Sciatic nerve (tissue), 2 donors: ENCODE measurements at regions not wholly inside any gene's neighbourhood (a gene's known extent, or its start where the extent isn't known, plus 50 kb on each side); places are given as distances from the start of the nearest gene placed in this dataset.

Experiments used
- ATAC-seq: fragments of 200-7000 bp; cut with Tn5 transposase; one replicate; pipeline ENCODE4 v1.9.1; 2020; ENCODE audit warnings: mild to moderate bottlenecking, moderate library complexity
- DNase-seq: peaks from one replicate; pipeline ENCODE4 v3.0.0-alpha.2; 2020; ENCODE audit warnings: low spot score
- intact Hi-C: fragments of 100-400 bp; cut with DNase I; formaldehyde crosslinking; loops from one replicate; pipeline ENCODE4 v1.14.2; 2022
- donor health status: DM: no; HTN: no; CAD: no.
- donor health status: DM: no; HTN: no; CAD: no.

DNA sequence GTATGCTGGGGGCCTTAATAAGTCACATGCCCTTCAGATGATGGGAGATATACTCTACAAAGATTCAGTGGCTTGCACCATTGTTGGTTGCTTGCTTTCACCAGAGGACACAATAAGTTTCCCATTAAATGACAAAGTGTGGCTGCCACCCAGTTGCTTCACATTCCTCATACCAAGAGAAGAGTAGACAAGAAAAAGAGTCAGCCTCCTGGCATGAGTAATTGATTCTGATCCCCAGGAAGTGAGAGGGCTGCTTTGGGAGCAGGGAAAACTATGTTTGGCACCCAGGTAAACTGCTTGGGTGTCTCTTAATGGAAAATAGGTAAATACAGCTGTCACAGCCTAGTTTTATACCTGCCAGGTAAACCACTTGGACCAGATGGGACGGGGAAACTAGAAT lies 66.7 kb upstream of the IL6 start:
- ATAC-seq, result no peak
- intact Hi-C loops, result no loop called here
- no peak for DNase-seq

DNA sequence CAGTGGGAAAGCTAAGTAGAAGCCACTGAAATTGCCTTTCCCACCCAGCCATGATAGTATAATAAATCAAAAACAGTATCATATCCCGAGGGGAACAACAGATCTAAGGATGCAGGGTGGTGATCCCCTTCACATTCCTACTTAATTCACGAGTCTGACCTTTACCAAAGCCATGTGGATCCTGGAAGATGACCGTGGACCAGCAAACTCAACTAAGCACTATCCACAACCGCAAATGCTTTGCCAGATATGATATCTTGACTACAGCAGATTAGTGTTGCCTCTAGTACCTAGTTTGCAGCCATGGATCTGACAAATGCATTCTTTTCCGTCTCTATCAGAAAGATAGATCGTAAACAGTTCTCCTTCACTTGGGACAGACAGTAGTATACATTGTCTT lies 67.3 kb upstream of the IL6 start:
- ATAC-seq (no peak), DNase-seq (no peak)
- intact Hi-C loops, result no loop called here

DNA sequence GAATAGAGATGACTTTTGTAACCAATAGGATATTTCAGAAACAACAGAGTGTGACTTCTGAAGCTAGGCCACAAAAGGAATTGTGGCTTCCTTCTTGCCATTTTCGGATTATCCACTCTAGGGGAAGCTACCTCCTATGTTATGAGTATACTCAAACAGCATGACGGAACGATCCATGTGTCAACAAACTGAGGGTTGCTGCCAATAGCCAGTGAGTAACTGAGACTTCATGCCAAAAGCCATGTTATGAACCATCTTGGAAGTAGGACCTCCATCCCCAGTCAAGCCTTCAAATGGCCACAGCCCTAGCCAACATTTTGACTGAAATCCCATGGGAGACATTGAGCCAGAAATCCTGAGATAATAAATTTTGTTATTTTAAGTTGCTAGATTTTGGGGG lies 69.0 kb upstream of the IL6 start:
- DNase-seq (no peak), ATAC-seq (no peak)
- intact Hi-C loops, result no loop called here

- DNase-seq (no peak), ATAC-seq (no peak)
- intact Hi-C loops, result no loop called here
Measured at GRCh38 chr7:22657479-22657878, 69.5 kb upstream of the IL6 start.

DNA sequence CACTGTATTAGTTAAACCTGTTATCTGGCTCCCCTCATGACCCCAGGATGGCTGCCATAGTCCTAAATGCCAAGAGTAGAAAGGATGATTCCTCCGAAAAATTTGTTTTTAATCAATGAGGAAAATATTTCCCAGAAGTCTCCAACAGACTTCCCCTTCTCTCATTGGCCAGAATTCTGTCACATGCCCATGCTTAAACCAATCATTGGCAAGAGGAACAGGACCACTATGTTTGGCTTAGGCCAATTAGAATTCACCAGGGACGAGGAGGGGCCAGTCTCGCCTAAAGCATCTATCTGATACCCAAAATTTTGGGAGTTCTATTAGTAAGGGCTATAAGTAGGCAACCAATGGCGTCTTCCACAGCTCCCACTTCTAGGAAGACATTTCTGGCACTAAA lies 71.2 kb upstream of the IL6 start:
- intact Hi-C loops, result no loop called here
- DNase-seq (no peak), ATAC-seq (no peak)

- no peak for DNase-seq
- intact Hi-C loops, result no loop called here
- ATAC-seq, result no peak
Measured at GRCh38 chr7:22654831-22655230, 72.2 kb upstream of the IL6 start.

GRCh38 chr7:22653951-22654350 lies 73.0 kb upstream of the IL6 start:
- intact Hi-C loops, result no loop called here
- no peak for ATAC-seq

DNA sequence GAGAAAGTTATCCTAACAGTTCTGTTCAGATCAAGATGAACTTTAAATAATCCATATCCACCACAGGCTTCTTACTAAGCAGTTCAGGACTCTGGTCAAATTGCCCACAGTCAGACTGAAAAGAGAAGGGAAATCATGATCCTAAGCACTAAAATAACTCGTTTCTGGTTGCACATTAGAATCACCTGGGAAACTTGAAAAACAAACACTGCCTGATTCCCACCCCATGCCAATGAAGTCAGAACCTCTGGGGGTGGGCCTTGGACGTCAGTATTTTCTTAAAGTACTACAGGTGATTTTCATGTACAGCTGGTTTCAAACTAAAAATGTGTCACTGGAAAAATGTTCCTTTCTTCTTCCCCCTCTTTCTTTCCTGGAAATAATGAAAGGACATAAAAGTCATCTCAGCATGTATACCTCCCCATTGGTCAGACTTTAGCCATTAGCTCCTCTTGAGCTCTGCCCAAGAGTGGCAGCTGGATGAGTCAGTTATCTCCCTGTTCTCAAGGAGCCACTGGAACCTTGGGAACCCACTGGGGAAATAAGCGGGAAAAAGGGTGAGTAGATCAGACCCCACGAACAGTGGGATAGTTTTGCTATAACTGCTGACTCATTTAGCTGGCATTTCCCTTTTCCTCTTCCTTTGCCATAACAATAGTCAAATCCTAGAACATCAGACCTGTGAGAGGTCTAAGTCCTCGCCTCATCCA lies 75.3 kb upstream of the IL6 start:
- intact Hi-C loops, result no loop called here
- ATAC-seq (no peak), DNase-seq (no peak)

More at GRCh38 chr7:22653951-22654350, 73.0 kb upstream of the IL6 start:
- DNase-seq, result no peak

DNA sequence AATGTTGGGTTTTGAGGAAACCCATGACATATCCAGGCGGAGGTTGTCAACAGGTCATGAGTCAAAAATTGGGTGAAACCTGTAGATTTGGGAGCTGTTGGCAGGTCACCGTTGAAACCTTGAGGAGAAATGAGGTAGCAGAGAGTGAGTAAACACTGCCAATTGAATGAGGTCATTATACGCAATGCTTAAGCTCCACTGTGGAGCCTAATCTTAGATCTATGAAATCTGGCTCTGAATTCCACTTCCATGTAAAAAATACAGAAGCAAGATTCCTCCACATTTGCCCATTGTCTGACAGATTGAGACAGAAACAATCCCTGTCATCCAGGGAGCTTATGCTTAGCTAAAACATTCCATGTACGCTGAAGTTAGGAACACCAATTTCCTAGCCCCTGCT lies 76.0 kb upstream of the IL6 start:
- DNase-seq, result no peak
- intact Hi-C loops, result no loop called here
- ATAC-seq, result no peak

- ATAC-seq (no peak), DNase-seq (no peak)
- intact Hi-C loops, result no loop called here
Measured at GRCh38 chr7:22649686-22650085, 77.3 kb upstream of the IL6 start.

GRCh38 chr7:22647451-22648257 lies 79.3 kb upstream of the IL6 start:
- ATAC-seq (no peak), DNase-seq (no peak)
- intact Hi-C loops, result no loop called here

- intact Hi-C loops, result no loop called here
- DNase-seq, result no peak
- no peak for ATAC-seq
Measured at GRCh38 chr7:22645418-22646181, 81.4 kb upstream of the IL6 start.

DNA sequence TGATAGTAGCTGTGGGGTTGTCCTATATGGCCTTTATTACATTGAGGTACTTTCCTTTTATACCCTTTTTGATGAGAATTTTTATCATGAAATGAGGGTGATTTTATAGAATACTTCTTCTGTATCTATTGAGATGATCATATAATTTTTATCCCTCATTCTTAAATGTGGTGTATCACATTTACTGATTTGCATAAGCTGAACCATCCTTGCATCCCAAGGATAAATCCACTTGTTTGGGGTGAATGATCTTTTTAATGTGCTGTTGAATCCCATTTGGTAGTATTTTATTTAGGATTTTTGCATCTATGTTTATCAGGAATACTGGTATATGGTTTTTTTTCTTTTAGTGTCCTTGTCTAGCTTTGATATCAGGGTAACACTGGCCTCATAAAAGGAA lies 84.5 kb upstream of the IL6 start:
- intact Hi-C loops, result no loop called here
- ATAC-seq, result no peak
- no peak for DNase-seq

GRCh38 chr7:22640269-22640668 lies 86.7 kb upstream of the IL6 start:
- intact Hi-C loops, result no loop called here
- DNase-seq (no peak), ATAC-seq (no peak)

- DNase-seq, result no peak
- intact Hi-C loops, result no loop called here
- no peak for ATAC-seq
Measured at GRCh38 chr7:22639396-22639795, 87.6 kb upstream of the IL6 start.

DNA sequence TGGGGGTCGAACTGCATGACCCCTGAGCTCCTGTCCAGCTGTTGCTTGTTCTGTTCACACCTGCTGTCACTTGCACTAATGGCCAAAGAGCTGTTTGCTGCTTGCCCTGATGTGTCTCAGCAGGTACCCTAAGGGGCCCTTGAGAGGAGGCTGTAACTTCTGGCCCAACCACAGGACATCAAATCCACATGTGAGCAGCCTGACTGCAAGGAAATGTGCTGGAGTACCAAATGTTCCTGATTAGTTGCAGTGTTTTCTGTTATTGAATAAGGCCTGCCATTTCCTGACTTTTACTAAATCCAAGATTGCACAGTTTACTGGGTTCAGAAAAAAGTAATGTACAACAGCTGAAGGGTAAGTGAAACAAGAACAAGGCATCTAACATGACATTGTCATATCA lies 91.7 kb upstream of the IL6 start:
- ATAC-seq (peak; percentile 44), DNase-seq (no peak)
- intact Hi-C loops, result no loop called here

GRCh38 chr7:22633954-22634474 lies 93.0 kb upstream of the IL6 start:
- intact Hi-C loops, result no loop called here
- DNase-seq, result no peak
- ATAC-seq, result peak; percentile 80

DNA sequence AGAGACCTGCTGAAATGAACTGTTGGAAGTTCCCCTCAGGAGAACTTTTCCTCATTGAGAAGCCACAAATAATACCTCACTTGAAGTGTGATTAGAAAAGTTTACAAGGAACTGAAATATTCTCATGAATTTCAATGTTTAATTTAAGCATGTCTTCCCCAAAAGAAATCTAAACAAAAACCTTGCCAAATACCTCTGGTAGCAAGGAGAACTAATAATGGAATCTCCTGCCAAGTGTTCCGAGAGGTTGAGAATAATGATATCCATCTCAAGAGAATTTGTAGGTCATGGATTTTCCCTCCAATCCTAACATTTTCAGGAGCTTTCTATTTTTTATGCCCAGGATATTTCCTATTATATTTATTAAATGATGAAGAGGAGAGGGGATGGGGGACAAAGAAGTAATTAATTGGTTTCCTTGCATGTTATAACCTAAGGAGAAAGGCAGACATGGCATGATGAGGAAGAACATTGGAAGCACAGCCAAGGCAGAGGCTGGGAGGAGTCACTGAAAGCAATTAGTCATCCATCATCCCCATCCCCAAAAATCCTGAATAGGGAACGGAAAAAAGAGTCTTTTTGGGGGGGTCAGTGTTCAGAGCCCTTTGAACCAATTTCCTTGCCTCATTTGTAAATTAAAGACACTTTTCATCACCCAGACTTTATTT lies 93.6 kb upstream of the IL6 start:
- ATAC-seq, result peak; percentile 36
- intact Hi-C loops, result no loop called here
- DNase-seq, result no peak

DNA sequence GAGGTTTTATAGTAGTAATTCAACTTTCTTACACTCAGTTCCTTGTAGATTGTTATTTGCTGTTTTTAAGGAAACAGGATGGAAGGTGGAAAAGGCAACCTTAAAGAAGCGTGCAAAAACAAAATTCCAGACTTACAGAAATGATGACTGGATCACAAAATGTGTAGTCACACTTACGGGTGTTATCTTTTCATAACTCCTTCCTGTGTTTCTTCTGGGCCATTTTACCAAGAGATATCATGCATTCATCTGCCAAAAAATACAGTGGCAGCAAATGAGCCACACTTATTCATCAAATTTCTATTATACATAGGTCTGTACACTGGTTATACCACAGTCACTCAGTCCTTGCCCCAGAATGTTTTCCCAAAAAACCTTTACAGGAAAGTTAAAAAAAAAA lies 94.3 kb upstream of the IL6 start:
- intact Hi-C loops, result no loop called here
- DNase-seq (no peak), ATAC-seq (no peak)
